ENCODE measurements at regions not wholly inside any gene's neighbourhood (a gene's known extent, or its start where the extent isn't known, plus 50 kb on each side); places are given as distances from the start of the nearest gene placed in this dataset.

GRCh38 chr7:18198868-18199267 is 171.2 kb upstream of the PRPS1L1 start:
- TF ChIP-seq CTCF (IDR thresholded peaks at IDR 0.05; ENCODE audit: low read depth, low read length) (no peak), POLR2A (IDR thresholded peaks at IDR 0.05; ENCODE audit: extremely low read depth, insufficient read length) (no peak), MAX (IDR thresholded peaks at IDR 0.05; ENCODE audit: low read depth, low read length) (no peak), MYC (IDR thresholded peaks at IDR 0.05; ENCODE audit: low read depth, low read length) (no peak)

All from NB4 (cell line).